ENCODE measurements at regions not wholly inside any gene's neighbourhood (a gene's known extent, or its start where the extent isn't known, plus 50 kb on each side); places are given as distances from the start of the nearest gene placed in this dataset.

- no peak for TF ChIP-seq MAFK (IDR thresholded peaks at IDR 0.05; ENCODE audit: low read depth, low read length)
- TF ChIP-seq, protein P1, sequence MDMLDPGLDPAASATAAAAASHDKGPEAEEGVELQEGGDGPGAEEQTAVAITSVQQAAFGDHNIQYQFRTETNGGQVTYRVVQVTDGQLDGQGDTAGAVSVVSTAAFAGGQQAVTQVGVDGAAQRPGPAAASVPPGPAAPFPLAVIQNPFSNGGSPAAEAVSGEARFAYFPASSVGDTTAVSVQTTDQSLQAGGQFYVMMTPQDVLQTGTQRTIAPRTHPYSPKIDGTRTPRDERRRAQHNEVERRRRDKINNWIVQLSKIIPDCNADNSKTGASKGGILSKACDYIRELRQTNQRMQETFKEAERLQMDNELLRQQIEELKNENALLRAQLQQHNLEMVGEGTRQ (IDR thresholded peaks at IDR 0.05; ENCODE audit: low read depth, low read length) = no peak
- TF ChIP-seq FOS (IDR thresholded peaks at IDR 0.05; ENCODE audit: low read depth, low read length) = no peak
- no peak for TF ChIP-seq CTCF (conservative IDR thresholded peaks at IDR 0.05; ENCODE audit: low read depth, low read length)
- no peak for TF ChIP-seq RFX5 (IDR thresholded peaks at IDR 0.05; ENCODE audit: low read depth, low read length)
- TF ChIP-seq POLR2A (IDR thresholded peaks at IDR 0.05; ENCODE audit: low read depth, low read length) = no peak
- TF ChIP-seq, protein P2, sequence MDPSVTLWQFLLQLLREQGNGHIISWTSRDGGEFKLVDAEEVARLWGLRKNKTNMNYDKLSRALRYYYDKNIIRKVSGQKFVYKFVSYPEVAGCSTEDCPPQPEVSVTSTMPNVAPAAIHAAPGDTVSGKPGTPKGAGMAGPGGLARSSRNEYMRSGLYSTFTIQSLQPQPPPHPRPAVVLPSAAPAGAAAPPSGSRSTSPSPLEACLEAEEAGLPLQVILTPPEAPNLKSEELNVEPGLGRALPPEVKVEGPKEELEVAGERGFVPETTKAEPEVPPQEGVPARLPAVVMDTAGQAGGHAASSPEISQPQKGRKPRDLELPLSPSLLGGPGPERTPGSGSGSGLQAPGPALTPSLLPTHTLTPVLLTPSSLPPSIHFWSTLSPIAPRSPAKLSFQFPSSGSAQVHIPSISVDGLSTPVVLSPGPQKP (IDR thresholded peaks at IDR 0.05; ENCODE audit: borderline replicate concordance, low read depth, low read length) = no peak
- no peak for TF ChIP-seq BHLHE40 (IDR thresholded peaks at IDR 0.05; ENCODE audit: low read depth, low read length)
- TF ChIP-seq CEBPB (IDR thresholded peaks at IDR 0.05; ENCODE audit: low read depth, low read length) = no peak
- no peak for TF ChIP-seq MXI1 (IDR thresholded peaks at IDR 0.05; ENCODE audit: borderline replicate concordance, low read depth, low read length)
- TF ChIP-seq SMC3 (IDR thresholded peaks at IDR 0.05; ENCODE audit: low read depth, low read length) = no peak
- TF ChIP-seq RAD21 (IDR thresholded peaks at IDR 0.05; ENCODE audit: low read length) = no peak
- no peak for TF ChIP-seq RCOR1 (IDR thresholded peaks at IDR 0.05; ENCODE audit: insufficient replicate concordance, low read length)
Measured at GRCh38 chr9:95722141-95722540, 153.3 kb upstream of the ERCC6L2 start.
